GM12891 (cell line): ENCODE measurements at regions not wholly inside any gene's neighbourhood (a gene's known extent, or its start where the extent isn't known, plus 50 kb on each side); places are given as distances from the start of the nearest gene placed in this dataset.

ENCODE experiments used
- POLR2A ChIP-seq: IDR thresholded peaks from 2 replicates; pipeline ENCODE4 v1.6.1; 2011; ENCODE audit warnings: low read depth, low read length, control low read depth
- POLR2AphosphoS5 ChIP-seq: IDR thresholded peaks from 2 replicates; pipeline ENCODE4 v1.6.1; 2011; ENCODE audit warnings: low read depth, low read length, control low read depth
- SPI1 ChIP-seq: IDR thresholded peaks from 2 replicates; pipeline ENCODE4 v1.6.1; 2011; ENCODE audit warnings: low read depth, low read length, control low read depth
- TAF1 ChIP-seq: IDR thresholded peaks from 2 replicates; pipeline ENCODE4 v1.6.1; 2011; ENCODE audit warnings: low read depth, low read length, control low read depth

DNA sequence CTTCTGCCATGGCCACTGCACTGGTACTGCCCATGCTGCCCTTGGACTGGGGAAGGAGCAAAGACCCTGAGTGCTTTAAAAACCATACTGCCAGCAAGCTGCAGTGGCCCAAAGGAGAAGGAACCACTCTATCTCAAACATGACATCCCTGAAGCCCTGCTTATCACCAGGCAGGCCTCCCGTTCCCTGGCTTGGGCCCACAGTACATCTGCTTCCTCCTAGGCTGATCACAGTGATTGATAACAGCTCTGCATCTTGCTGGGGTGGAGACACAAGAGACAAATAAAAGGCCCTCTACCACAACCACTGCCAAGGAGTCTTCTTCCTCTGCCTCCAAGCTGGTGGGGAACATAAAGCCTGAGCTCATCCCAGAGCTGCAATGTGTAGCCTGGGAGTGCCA is 567.5 kb downstream of the TRHDE start:
- TF ChIP-seq POLR2A (no peak), POLR2AphosphoS5 (no peak), TAF1 (no peak), SPI1 (no peak)
